DOHH2 (cell line): ENCODE measurements at regions not wholly inside any gene's neighbourhood (a gene's known extent, or its start where the extent isn't known, plus 50 kb on each side); places are given as distances from the start of the nearest gene placed in this dataset.

Experiments used
- H3F3A ChIP-seq: fragments of 200-600 bp; sonication (generic), shearing (Covaris generic); 2 replicates; pipeline ENCODE4 v1.6.0; 2016; ENCODE audit warnings: antibody characterized with exemption, mild to moderate bottlenecking; ENCODE audit not compliant: control insufficient read depth, insufficient read depth
- H3K27ac ChIP-seq: fragments of 200-600 bp; sonication (generic); 2 replicates; pipeline ENCODE4 v1.5.1; 2014; ENCODE audit warnings: low read depth, mild to moderate bottlenecking, low read length, moderate library complexity
- H3K27me3 ChIP-seq: fragments of 200-600 bp; sonication (generic); 2 replicates; pipeline ENCODE4 v1.6.1; 2014; ENCODE audit warnings: mild to moderate bottlenecking, low read length, mixed read lengths; ENCODE audit not compliant: control insufficient read depth
- H3K36me3 ChIP-seq: fragments of 200-600 bp; sonication (generic); 2 replicates; pipeline ENCODE4 v1.6.1; 2014; ENCODE audit warnings: mild to moderate bottlenecking, low read length, moderate library complexity, mixed read lengths; ENCODE audit not compliant: control insufficient read depth
- H3K4me1 ChIP-seq: fragments of 200-600 bp; sonication (generic); 2 replicates; pipeline ENCODE4 v1.6.1; 2014; ENCODE audit warnings: mild to moderate bottlenecking, low read length, mixed read lengths; ENCODE audit not compliant: control insufficient read depth
- H3K4me2 ChIP-seq: fragments of 200-600 bp; sonication (generic); 2 replicates; pipeline ENCODE4 v1.6.0; 2014; ENCODE audit warnings: mild to moderate bottlenecking, low read length, moderate library complexity
- H3K4me3 ChIP-seq: fragments of 200-600 bp; sonication (generic); 2 replicates; pipeline ENCODE4 v1.5.1; 2014; ENCODE audit warnings: mild to moderate bottlenecking, low read length, mixed read lengths
- H3K79me2 ChIP-seq: fragments of 200-600 bp; sonication (generic); 2 replicates; pipeline ENCODE4 v1.6.1; 2014; ENCODE audit warnings: mild to moderate bottlenecking, low read length, mixed read lengths; ENCODE audit not compliant: control insufficient read depth
- H3K9me2 ChIP-seq: fragments of 200-600 bp; sonication (generic); replicated peaks from 2 replicates; pipeline ENCODE4 v1.6.1; 2014; ENCODE audit warnings: mild to moderate bottlenecking, low read length, mixed read lengths; ENCODE audit not compliant: control insufficient read depth
- H3K9me3 ChIP-seq: fragments of 200-600 bp; sonication (generic); 2 replicates; pipeline ENCODE4 v1.6.1; 2014; ENCODE audit warnings: antibody characterized with exemption, low read length, mixed read lengths; ENCODE audit not compliant: control insufficient read depth, insufficient read depth
- H4K20me1 ChIP-seq: fragments of 200-600 bp; sonication (generic); 2 replicates; pipeline ENCODE4 v1.6.0; 2014; ENCODE audit warnings: low read depth, mild to moderate bottlenecking, antibody characterized with exemption, low read length, moderate library complexity; ENCODE audit not compliant: control insufficient read depth, insufficient read depth
- CTCF ChIP-seq: fragments of 200-600 bp; sonication (generic); IDR thresholded peaks from one replicate; pipeline ENCODE4 v1.5.1; 2014; ENCODE audit warnings: antibody characterized with exemption, mild to moderate bottlenecking, low read depth, low read length; ENCODE audit not compliant: poor library complexity, severe bottlenecking
- EZH2phosphoT487 ChIP-seq: fragments of 200-600 bp; sonication (generic); IDR thresholded peaks from 2 replicates; pipeline ENCODE4 v1.6.1; 2017; ENCODE audit warnings: borderline replicate concordance, mild to moderate bottlenecking, antibody characterized with exemption, low read length, moderate library complexity, mixed read lengths

- TF ChIP-seq CTCF (no peak), EZH2phosphoT487 (no peak)
- Histone ChIP-seq H3F3A (no peaks in the 10 kb centered on the region), H3K4me2 (no peak overlapping the region), H3K4me3 (no peak overlapping the region), H3K36me3 (no peaks in the 10 kb centered on the region), H3K79me2 (no peaks in the 10 kb centered on the region), H4K20me1 (no peaks in the 10 kb centered on the region), H3K4me1 (no peaks in the 10 kb centered on the region), H3K9me2 (no peaks in the 10 kb centered on the region), H3K27ac (no peak overlapping the region), H3K9me3 (no peaks in the 10 kb centered on the region), H3K27me3 (no peaks in the 10 kb centered on the region)
These were observed 69.7 kb upstream of the NEUROD6 start for GRCh38 chr7:31410265-31410664.

- no peaks in the 10 kb centered on the region for H3K79me2 ChIP-seq
- H3K9me2 ChIP-seq: no peaks in the 10 kb centered on the region
- no peak overlapping the region for H3K4me3 ChIP-seq
- no peak overlapping the region for H3K4me2 ChIP-seq
- no peaks in the 10 kb centered on the region for H3K9me3 ChIP-seq
- H3K27ac ChIP-seq: no peak overlapping the region
- no peaks in the 10 kb centered on the region for H3K4me1 ChIP-seq
- H3K27me3 ChIP-seq: no peaks in the 10 kb centered on the region
- TF ChIP-seq EZH2phosphoT487: no peak
- TF ChIP-seq CTCF: no peak
- H3K36me3 ChIP-seq: no peaks in the 10 kb centered on the region
- no peaks in the 10 kb centered on the region for H3F3A ChIP-seq
- H4K20me1 ChIP-seq: no peaks in the 10 kb centered on the region
These were observed 70.9 kb upstream of the NEUROD6 start for GRCh38 chr7:31411416-31411815.

GRCh38 chr7:31413766-31414165 is 73.2 kb upstream of the NEUROD6 start:
- Histone ChIP-seq H3K79me2 (no peaks in the 10 kb centered on the region), H4K20me1 (no peaks in the 10 kb centered on the region), H3K27ac (no peak overlapping the region), H3K4me3 (no peak overlapping the region), H3K36me3 (no peaks in the 10 kb centered on the region), H3K4me2 (no peak overlapping the region), H3K4me1 (no peaks in the 10 kb centered on the region), H3K9me2 (no peaks in the 10 kb centered on the region), H3F3A (no peaks in the 10 kb centered on the region), H3K9me3 (no peaks in the 10 kb centered on the region), H3K27me3 (no peaks in the 10 kb centered on the region)
- no peak for TF ChIP-seq EZH2phosphoT487
- no peak for TF ChIP-seq CTCF
